ENCODE measurements at regions not wholly inside any gene's neighbourhood (a gene's known extent, or its start where the extent isn't known, plus 50 kb on each side); places are given as distances from the start of the nearest gene placed in this dataset.

DNA sequence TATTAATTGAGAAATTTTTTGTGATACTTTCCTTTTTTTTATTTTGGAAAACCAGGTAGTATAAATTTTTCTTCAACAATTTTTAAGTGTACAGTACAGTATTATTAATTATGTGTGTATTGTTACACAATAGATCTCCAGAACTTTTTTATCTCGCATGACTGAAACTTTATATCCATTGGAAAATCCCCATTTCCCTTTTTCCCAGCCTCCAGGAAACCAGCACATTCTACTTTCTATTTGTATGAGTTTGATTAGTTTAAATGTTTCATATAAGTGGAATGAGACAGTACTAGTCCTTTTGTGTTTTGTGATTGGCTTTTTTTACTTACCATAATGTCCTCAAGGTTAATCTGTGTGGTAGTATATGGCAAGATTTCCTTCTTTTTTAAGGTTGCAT lies 399.5 kb upstream of the ARGLU1 start:
- Histone ChIP-seq H3K4me3 (replicated peaks in 1 of 3) (no peak overlapping the region), H3K9me3 (no peaks in the 10 kb centered on the region), H3K36me3 (no peaks in the 10 kb centered on the region), H3K27ac (no peak overlapping the region), H3K27me3 (no peaks in the 10 kb centered on the region), H3K4me1 (no peaks in the 10 kb centered on the region)
- intact Hi-C loops (cut with DNase I) = no loop called here
- TF ChIP-seq POLR2A (IDR thresholded peaks at IDR 0.05) = no peak
- TF ChIP-seq, protein P1, sequence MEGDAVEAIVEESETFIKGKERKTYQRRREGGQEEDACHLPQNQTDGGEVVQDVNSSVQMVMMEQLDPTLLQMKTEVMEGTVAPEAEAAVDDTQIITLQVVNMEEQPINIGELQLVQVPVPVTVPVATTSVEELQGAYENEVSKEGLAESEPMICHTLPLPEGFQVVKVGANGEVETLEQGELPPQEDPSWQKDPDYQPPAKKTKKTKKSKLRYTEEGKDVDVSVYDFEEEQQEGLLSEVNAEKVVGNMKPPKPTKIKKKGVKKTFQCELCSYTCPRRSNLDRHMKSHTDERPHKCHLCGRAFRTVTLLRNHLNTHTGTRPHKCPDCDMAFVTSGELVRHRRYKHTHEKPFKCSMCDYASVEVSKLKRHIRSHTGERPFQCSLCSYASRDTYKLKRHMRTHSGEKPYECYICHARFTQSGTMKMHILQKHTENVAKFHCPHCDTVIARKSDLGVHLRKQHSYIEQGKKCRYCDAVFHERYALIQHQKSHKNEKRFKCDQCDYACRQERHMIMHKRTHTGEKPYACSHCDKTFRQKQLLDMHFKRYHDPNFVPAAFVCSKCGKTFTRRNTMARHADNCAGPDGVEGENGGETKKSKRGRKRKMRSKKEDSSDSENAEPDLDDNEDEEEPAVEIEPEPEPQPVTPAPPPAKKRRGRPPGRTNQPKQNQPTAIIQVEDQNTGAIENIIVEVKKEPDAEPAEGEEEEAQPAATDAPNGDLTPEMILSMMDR (IDR thresholded peaks at IDR 0.05) = no peak
- no peak for DNase-seq
- 72 to 91% methylated on average over 1 of the region's 1 CpG for WGBS, 2 donors

DNA sequence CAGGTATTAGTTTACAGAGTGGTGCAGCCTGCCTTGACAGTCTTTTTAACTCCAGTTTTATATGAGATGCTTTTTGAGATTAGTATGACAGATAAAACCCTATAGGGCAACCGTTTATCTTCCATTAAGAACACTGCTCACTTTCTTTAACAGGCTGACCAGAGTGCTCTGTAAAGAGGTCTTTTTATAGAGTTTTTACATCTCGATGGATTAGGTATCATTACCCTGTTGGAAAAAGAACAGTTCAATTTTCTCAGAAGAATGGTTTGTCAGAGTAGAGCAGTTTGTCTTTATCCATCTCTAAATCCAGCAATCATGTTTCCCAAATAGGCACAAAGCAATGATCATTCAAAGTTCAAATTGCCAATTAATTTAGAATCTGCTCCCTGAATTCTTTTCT lies 395.2 kb upstream of the ARGLU1 start:
- Histone ChIP-seq H3K4me1 (no peaks in the 10 kb centered on the region), H3K27me3 (no peaks in the 10 kb centered on the region), H3K9me3 (no peaks in the 10 kb centered on the region), H3K4me3 (replicated peaks in 1 of 3) (no peak overlapping the region), H3K27ac (no peak overlapping the region), H3K36me3 (no peaks in the 10 kb centered on the region)
- no peak for TF ChIP-seq POLR2A (IDR thresholded peaks at IDR 0.05)
- TF ChIP-seq, protein P1 (IDR thresholded peaks at IDR 0.05) = no peak
- DNase-seq = no peak
- intact Hi-C loops (cut with DNase I) = no loop called here
- WGBS, 2 donors = 40 to 51% methylated on average over 2 of the region's 2 CpGs

GRCh38 chr13:106961651-106962050 lies 393.7 kb upstream of the ARGLU1 start:
- Histone ChIP-seq H3K27me3 (no peaks in the 10 kb centered on the region), H3K36me3 (no peaks in the 10 kb centered on the region), H3K4me3 (replicated peaks in 1 of 3) (no peak overlapping the region), H3K27ac (no peak overlapping the region), H3K9me3 (no peaks in the 10 kb centered on the region), H3K4me1 (no peaks in the 10 kb centered on the region)
- WGBS, 2 donors = 73 to 78% methylated on average over 2 of the region's 2 CpGs
- no peak for TF ChIP-seq POLR2A (IDR thresholded peaks at IDR 0.05)
- TF ChIP-seq, protein P1 (IDR thresholded peaks at IDR 0.05) = no peak
- no peak for DNase-seq
- intact Hi-C loops (cut with DNase I) = no loop called here

DNA sequence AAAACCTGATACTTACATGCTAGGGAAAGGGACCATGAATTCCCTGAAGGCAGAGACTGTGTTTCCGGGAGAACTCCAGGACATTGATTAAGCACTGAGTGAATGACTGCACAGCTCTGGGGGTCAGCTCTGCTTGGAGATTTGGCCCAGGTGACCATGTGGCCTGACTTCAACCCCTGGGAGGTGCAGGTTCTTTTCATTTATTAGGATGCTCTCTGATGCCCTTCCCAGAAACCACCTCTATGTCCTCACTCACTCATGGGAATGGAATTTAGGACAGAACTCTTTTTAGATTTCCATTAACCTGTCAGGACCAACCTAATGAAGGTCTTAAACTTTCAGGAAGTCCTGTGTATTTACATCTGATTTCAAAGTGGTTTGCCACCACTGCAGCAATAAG lies 393.3 kb upstream of the ARGLU1 start:
- no peaks in the 10 kb centered on the region for H3K36me3 ChIP-seq
- H3K9me3 ChIP-seq = no peaks in the 10 kb centered on the region
- TF ChIP-seq, protein P1 (IDR thresholded peaks at IDR 0.05) = no peak
- no peak for TF ChIP-seq POLR2A (IDR thresholded peaks at IDR 0.05)
- intact Hi-C loops (cut with DNase I) = no loop called here
- no peak overlapping the region for H3K4me3 ChIP-seq (replicated peaks in 1 of 3)
- DNase-seq = no peak
- no peaks in the 10 kb centered on the region for H3K27me3 ChIP-seq
- WGBS, 2 donors = 78 to 100% methylated on average over 1 of the region's 1 CpG
- H3K27ac ChIP-seq = no peak overlapping the region
- no peaks in the 10 kb centered on the region for H3K4me1 ChIP-seq

GRCh38 chr13:106958621-106959048 lies 390.7 kb upstream of the ARGLU1 start:
- DNase-seq = no peak
- 88 to 89% methylated on average over 3 of the region's 3 CpGs for WGBS, 2 donors
- Histone ChIP-seq H3K27me3 (no peaks in the 10 kb centered on the region), H3K4me1 (no peaks in the 10 kb centered on the region), H3K9me3 (no peaks in the 10 kb centered on the region), H3K36me3 (no peaks in the 10 kb centered on the region), H3K27ac (no peak overlapping the region), H3K4me3 (replicated peaks in 1 of 3) (no peak overlapping the region)
- TF ChIP-seq POLR2A (IDR thresholded peaks at IDR 0.05) = no peak
- TF ChIP-seq, protein P1 (IDR thresholded peaks at IDR 0.05) = no peak
- intact Hi-C loops (cut with DNase I) = no loop called here

Measured in thyroid gland (tissue), 4 donors.